GM18520 (cell line): ENCODE measurements at regions not wholly inside any gene's neighbourhood (a gene's known extent, or its start where the extent isn't known, plus 50 kb on each side); places are given as distances from the start of the nearest gene placed in this dataset.

Experiments
- ATAC-seq: cut with Tn5 transposase; IDR thresholded peaks from one replicate; pipeline ENCODE4 v1.9.1; 2021; ENCODE audit not compliant: unreplicated experiment

DNA sequence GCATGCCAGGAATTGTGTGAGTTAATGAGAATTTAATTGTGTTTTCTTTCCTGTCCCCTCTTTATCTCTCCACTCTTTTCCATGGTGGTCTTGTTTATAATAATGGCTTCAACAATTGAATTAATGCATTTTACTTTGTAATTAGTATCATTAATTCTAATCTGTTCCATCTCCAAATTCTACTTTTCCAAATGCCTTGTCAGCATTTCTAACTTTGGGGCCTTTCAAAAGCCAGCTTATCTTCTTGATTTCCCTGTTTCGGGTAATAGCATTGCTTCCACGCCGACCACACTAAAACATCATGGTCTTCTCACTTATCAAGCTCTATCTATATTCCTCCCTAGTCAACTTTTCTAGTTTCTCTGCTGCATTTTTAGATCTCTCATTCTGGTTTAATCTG, 54.2 kb upstream of the RMST start:
- no peak for ATAC-seq

DNA sequence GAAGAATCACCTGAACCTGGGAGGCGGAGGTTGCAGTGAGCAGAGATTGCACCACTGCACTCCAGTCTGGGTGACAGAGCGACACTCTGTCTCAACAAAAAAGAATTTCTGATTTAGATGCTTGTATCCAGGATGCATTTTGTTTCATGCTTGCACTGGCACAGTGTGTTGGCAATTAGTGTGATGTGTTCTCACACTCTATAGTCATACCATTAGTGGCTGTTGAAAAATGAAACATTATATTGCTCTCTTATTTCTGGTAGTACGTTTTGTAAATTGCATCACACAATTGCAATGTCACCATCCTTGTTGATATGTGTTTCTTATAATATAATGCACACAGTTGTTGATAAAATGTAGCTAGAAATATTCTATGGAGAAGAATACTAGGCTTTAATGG, 51.3 kb upstream of the RMST start:
- no peak for ATAC-seq
